HCT116 (cell line): ENCODE measurements at regions not wholly inside any gene's neighbourhood (a gene's known extent, or its start where the extent isn't known, plus 50 kb on each side); places are given as distances from the start of the nearest gene placed in this dataset.

Source experiments
- ATAC-seq: fragments of 200-7000 bp; cut with Tn5 transposase; 2 replicates; pipeline ENCODE4 v1.9.1; 2020; ENCODE audit warnings: mild to moderate bottlenecking, moderate library complexity
- BruUV-seq: library from RNA; stranded (reverse); fragments of 400-500 nt; replicated peaks from 2 replicates; lab custom pipeline; 2021; lab: Mats Ljungman, UMichigan
- CTCF ChIA-PET: fragments of 300-600 bp; sonication (Branson Sonifier 250); formaldehyde crosslinking; loops from one replicate; lab custom pipeline; 2021; ENCODE audit warnings: antibody characterized with exemption; lab: Charles Lee
- POLR2A ChIA-PET: fragments of 300-600, 350-600 bp; sonication (Branson Sonifier 250); formaldehyde crosslinking; loops from one replicate; lab custom pipeline; 2021; ENCODE audit warnings: antibody characterized with exemption; lab: Charles Lee
- RAD21 ChIA-PET, 2 experiments: fragments of 300-600 bp; sonication (Branson Sonifier 250); formaldehyde crosslinking; loops; one replicate each; lab custom pipeline; 2023; ENCODE audit warnings: low total read pairs in 2 of 2; ENCODE audit not compliant: uncharacterized antibody in 2 of 2, unreplicated experiment in 2 of 2, low non-redundant PET in 1 of 2; lab: Charles Lee
- DNase-seq: peaks from one replicate; pipeline ENCODE4 v3.0.0-alpha.2; 2010; ENCODE audit warnings: low read depth, low spot score
- H2AFZ ChIP-seq: fragments of 200-600 bp; shearing (Covaris generic), sonication (generic); 2 replicates; pipeline ENCODE4 v1.6.1; 2017; ENCODE audit warnings: low read depth, mixed run types, mixed read lengths, antibody characterized with exemption, low read length; ENCODE audit not compliant: poor library complexity, severe bottlenecking
- H3K27ac ChIP-seq: 2 replicates; pipeline ENCODE4 v1.5.1; 2012; ENCODE audit warnings: low read depth, low read length
- H3K27me3 ChIP-seq: fragments of 200-600 bp; sonication (generic); 2 replicates; pipeline ENCODE4 v1.6.1; 2016; ENCODE audit warnings: mixed run types, low read length, mixed read lengths; ENCODE audit not compliant: insufficient read depth
- H3K36me3 ChIP-seq, 2 experiments: fragments of 200-500 bp in 1 of 2; fragments of 200-600 bp in 1 of 2; sonication (Bioruptor generic) in 1 of 2; sonication (generic) in 1 of 2; 2 replicates each; pipeline versions ENCODE4 v1.5.1 to v1.6.1; 2014 to 2016; ENCODE audit warnings: low read length in 2 of 2, inconsistent platforms in 1 of 2, mixed read lengths in 1 of 2, mixed run types in 1 of 2; ENCODE audit not compliant: insufficient read depth in 2 of 2, control insufficient read depth in 1 of 2
- H3K4me1 ChIP-seq, 2 experiments: fragments of 200-600 bp in 1 of 2; sonication (generic) in 1 of 2; 2 replicates each; pipeline versions ENCODE4 v1.5.1 to v1.6.1; 2012 to 2017; ENCODE audit warnings: low read length in 2 of 2, inconsistent platforms in 1 of 2, mild to moderate bottlenecking in 1 of 2, mixed read lengths in 1 of 2, mixed run types in 1 of 2, moderate library complexity in 1 of 2; ENCODE audit not compliant: insufficient read depth in 2 of 2, control insufficient read depth in 1 of 2
- H3K4me2 ChIP-seq: fragments of 200-600 bp; sonication (generic); 2 replicates; pipeline ENCODE4 v1.6.1; 2017; ENCODE audit warnings: mixed run types, low read length, mixed read lengths
- H3K4me3 ChIP-seq, 2 experiments: fragments of 200-600 bp in 1 of 2; sonication (generic) in 1 of 2; replicated peaks in 1 of 2; 2 replicates each; pipeline ENCODE4 v1.5.1; 2011 to 2016; ENCODE audit warnings: low read length in 2 of 2, control low read depth in 1 of 2, low read depth in 1 of 2, mild to moderate bottlenecking in 1 of 2, mixed read lengths in 1 of 2, mixed run types in 1 of 2
- H3K79me2 ChIP-seq: fragments of 200-600 bp; sonication (generic); 2 replicates; pipeline ENCODE4 v1.6.1; 2017; ENCODE audit warnings: mild to moderate bottlenecking, mixed run types, low read length, moderate library complexity, mixed read lengths; ENCODE audit not compliant: insufficient read depth
- H3K9ac ChIP-seq: fragments of 200-600 bp; sonication (generic); 2 replicates; pipeline ENCODE4 v1.6.1; 2016; ENCODE audit warnings: low read length, mixed read lengths
- H3K9me2 ChIP-seq: fragments of 200-600 bp; sonication (generic), shearing (Covaris generic); 2 replicates; pipeline ENCODE4 v1.6.1; 2017; ENCODE audit warnings: mixed run types, mild to moderate bottlenecking, moderate library complexity; ENCODE audit not compliant: insufficient read depth
- H3K9me3 ChIP-seq, 2 experiments: fragments of 200-500 bp in 1 of 2; fragments of 200-600 bp in 1 of 2; sonication (Bioruptor generic) in 1 of 2; sonication (generic) in 1 of 2; 2 replicates each; pipeline ENCODE4 v1.6.1; 2014 to 2017; ENCODE audit warnings: low read length in 2 of 2, mixed read lengths in 2 of 2, inconsistent platforms in 1 of 2, low read depth in 1 of 2, mild to moderate bottlenecking in 1 of 2, mixed run types in 1 of 2, moderate library complexity in 1 of 2; ENCODE audit not compliant: control insufficient read depth in 1 of 2, insufficient read depth in 1 of 2
- H4K20me1 ChIP-seq: fragments of 200-600 bp; sonication (generic), shearing (Covaris generic); 2 replicates; pipeline ENCODE4 v1.6.1; 2017; ENCODE audit warnings: mixed run types, mild to moderate bottlenecking, moderate library complexity; ENCODE audit not compliant: insufficient read depth
- CTCF ChIP-seq, 3 experiments: fragments of 200-600 bp in 1 of 3; sonication (generic) in 1 of 3; IDR thresholded peaks in 2 of 3; conservative IDR thresholded peaks in 1 of 3; 2 replicates each; pipeline ENCODE4 v1.5.1; 2012 to 2017; ENCODE audit warnings: low read depth in 2 of 3, low read length in 2 of 3, antibody characterized with exemption in 1 of 3, borderline replicate concordance in 1 of 3, control low read depth in 1 of 3, mild to moderate bottlenecking in 1 of 3, mixed read lengths in 1 of 3, mixed run types in 1 of 3, moderate library complexity in 1 of 3; ENCODE audit not compliant: insufficient read depth in 1 of 3
- EGR1 ChIP-seq: IDR thresholded peaks from 2 replicates; pipeline ENCODE4 v1.6.1; 2012; ENCODE audit warnings: low read depth
- JUND ChIP-seq: IDR thresholded peaks from 2 replicates; pipeline ENCODE4 v1.6.1; 2012
- POLR2AphosphoS5 ChIP-seq: IDR thresholded peaks from 2 replicates; pipeline ENCODE4 v1.6.1; 2011; ENCODE audit warnings: mild to moderate bottlenecking, low read depth, low read length, moderate library complexity
- RAD21 ChIP-seq: IDR thresholded peaks from 2 replicates; pipeline ENCODE4 v1.6.1; 2012; ENCODE audit warnings: low read depth, mild to moderate bottlenecking
- REST ChIP-seq: IDR thresholded peaks from 2 replicates; pipeline ENCODE4 v1.6.1; 2012; ENCODE audit warnings: low read depth
- SP1 ChIP-seq: IDR thresholded peaks from 2 replicates; pipeline ENCODE4 v1.6.1; 2012; ENCODE audit warnings: low read depth
- YY1 ChIP-seq: IDR thresholded peaks from 2 replicates; pipeline ENCODE4 v1.6.1; 2011; ENCODE audit warnings: low read length, low read depth, moderate library complexity, mild to moderate bottlenecking; ENCODE audit not compliant: insufficient replicate concordance; ENCODE audit errors: extremely low read depth
- ZNF274 ChIP-seq: fragments of 200-500 bp; sonication (Bioruptor generic); IDR thresholded peaks from 2 replicates; pipeline ENCODE4 v1.6.1; 2014; ENCODE audit warnings: mild to moderate bottlenecking, low read depth, low read length, inconsistent platforms
- intact Hi-C: fragments of 100-400 bp; cut with micrococcal nuclease; formaldehyde crosslinking; loops from 2 replicates; pipeline ENCODE4 v1.10.0; 2022

GRCh38 chr20:7285918-7286556 lies 518.6 kb downstream of the BMP2 start:
- ChIA-PET POLR2A (no interaction called here), RAD21 (no interaction called here), CTCF (interaction anchor here (0.9 to 1.4 kb wide), 12 partner anchors 10 to 1021 kb away, joined by 3 to 6 read pairs (median 4); no protein-coding TSS in a partner anchor)
- Histone ChIP-seq H2AFZ (no peak overlapping the region), H3K9me3 (peaks cover 0 to 8% of the 10 kb centered on the region in 2 experiments; a peak in 3 of 4 replicates), H3K4me1 (no peaks in the 10 kb centered on the region), H3K27ac (no peak overlapping the region), H3K9ac (no peak overlapping the region), H4K20me1 (no peaks in the 10 kb centered on the region)
- DNase-seq = peak; percentile 19
- intact Hi-C loops = no loop called here
- TF ChIP-seq POLR2AphosphoS5 (no peak), ZNF274 (no peak), JUND (no peak), YY1 (no peak), EGR1 (no peak), RAD21 (peak; percentile 30; the same call in 1 of the 2 replicates), REST (no peak), SP1 (no peak), CTCF (IDR thresholded peaks at IDR 0.05 in 2 of 3, conservative IDR thresholded peaks at IDR 0.05 in 1 of 3; ENCODE audit: borderline replicate concordance in 1 of 3, insufficient read depth in 1 of 3, low read depth in 2 of 3, low read length in 2 of 3) (peak; percentile 8 to 58 (median 50); a peak in 4 of 6 replicates)
- TF ChIP-seq, all 23 proteins: peak for 2
- H3K9me2 ChIP-seq = no peaks in the 10 kb centered on the region
- no TSS peak for BruUV-seq
- no peaks in the 10 kb centered on the region for H3K27me3 ChIP-seq
- 0 out of 2 replicates have a peak, but pooled peaks have one; percentile 46 for ATAC-seq
- no peak overlapping the region for H3K4me3 ChIP-seq
- H3K36me3 ChIP-seq = no peaks in the 10 kb centered on the region
- no peaks in the 10 kb centered on the region for H3K79me2 ChIP-seq
- H3K4me2 ChIP-seq = no peak overlapping the region
